IMR-90 (cell line): ENCODE measurements at regions not wholly inside any gene's neighbourhood (a gene's known extent, or its start where the extent isn't known, plus 50 kb on each side); places are given as distances from the start of the nearest gene placed in this dataset.
A peak's percentile ranks its signal among the peaks of the same experiment; 100 is the strongest.

ENCODE experiments used
- ATAC-seq: fragments of 200-7000 bp; cut with Tn5 transposase; 2 replicates; pipeline ENCODE4 v1.9.1; 2020; ENCODE audit warnings: low read depth, mild to moderate bottlenecking, moderate library complexity
- BruUV-seq: library from RNA; stranded (reverse); fragments of 400-500 nt; replicated peaks from 2 replicates; lab custom pipeline; 2021; lab: Mats Ljungman, UMichigan
- CTCF ChIA-PET: fragments of 300-600 bp; formaldehyde crosslinking; extraction: SDS; loops from one replicate; lab custom pipeline; 2021; ENCODE audit warnings: antibody characterized with exemption; lab: Yijun Ruan, JAX
- POLR2A ChIA-PET: fragments of 300-600 bp; sonication (Branson Sonifier 250); formaldehyde crosslinking; loops from one replicate; lab custom pipeline; 2022; ENCODE audit warnings: antibody characterized with exemption; ENCODE audit not compliant: unreplicated experiment; lab: Charles Lee
- DNase-seq: peaks from one replicate; pipeline ENCODE4 v3.0.0; 2013
- H2AFZ ChIP-seq: replicated peaks from 2 replicates; pipeline ENCODE3; 2013; ENCODE audit warnings: low read length, mild to moderate bottlenecking; ENCODE audit not compliant: poor library complexity
- H2AK5ac ChIP-seq: 2 replicates; pipeline ENCODE4 v1.6.1; 2013; ENCODE audit warnings: low read depth, low read length, inconsistent platforms
- H2AK9ac ChIP-seq: replicated peaks from 2 replicates; pipeline ENCODE3; 2013; ENCODE audit warnings: mild to moderate bottlenecking, low read depth, low read length, moderate library complexity; ENCODE audit not compliant: poor library complexity
- H2BK120ac ChIP-seq: 2 replicates; pipeline ENCODE4 v1.6.1; 2013; ENCODE audit warnings: low read depth, low read length, inconsistent platforms
- H2BK15ac ChIP-seq: 3 replicates; pipeline ENCODE4 v1.6.1; 2013; ENCODE audit warnings: low read depth, low read length, inconsistent platforms
- H2BK20ac ChIP-seq: 2 replicates; pipeline ENCODE4 v1.6.1; 2013; ENCODE audit warnings: low read depth, mild to moderate bottlenecking, inconsistent platforms, low read length, moderate library complexity
- H2BK5ac ChIP-seq: 2 replicates; pipeline ENCODE4 v1.6.1; 2013; ENCODE audit warnings: mild to moderate bottlenecking, low read depth, low read length, inconsistent platforms; ENCODE audit not compliant: poor library complexity, severe bottlenecking
- H3K14ac ChIP-seq: replicated peaks from 2 replicates; pipeline ENCODE4 v1.6.1; 2013; ENCODE audit warnings: low read depth, low read length, inconsistent platforms
- H3K18ac ChIP-seq: 2 replicates; pipeline ENCODE4 v1.6.1; 2013; ENCODE audit warnings: low read depth, low read length, control low read depth
- H3K23ac ChIP-seq: 2 replicates; pipeline ENCODE4 v1.6.1; 2013; ENCODE audit warnings: low read depth, low read length, inconsistent platforms
- H3K27ac ChIP-seq: 2 replicates; pipeline ENCODE4 v1.5.1; 2013; ENCODE audit warnings: mild to moderate bottlenecking, control low read depth, low read length; ENCODE audit not compliant: insufficient read depth
- H3K27me3 ChIP-seq: 2 replicates; pipeline ENCODE4 v1.6.1; 2013; ENCODE audit warnings: low read length; ENCODE audit not compliant: control insufficient read depth, insufficient read depth
- H3K36me3 ChIP-seq: 2 replicates; pipeline ENCODE4 v1.6.1; 2013; ENCODE audit warnings: low read length, mixed read lengths; ENCODE audit not compliant: control insufficient read depth, insufficient read depth
- H3K4ac ChIP-seq: 2 replicates; pipeline ENCODE4 v1.6.1; 2013; ENCODE audit warnings: low read depth, low read length, inconsistent platforms
- H3K4me1 ChIP-seq: 2 replicates; pipeline ENCODE4 v1.6.1; 2013; ENCODE audit warnings: low read length, mixed read lengths; ENCODE audit not compliant: control insufficient read depth, insufficient read depth
- H3K4me2 ChIP-seq: 2 replicates; pipeline ENCODE4 v1.6.1; 2013; ENCODE audit warnings: low read depth, mild to moderate bottlenecking, control low read depth, low read length, moderate library complexity
- H3K4me3 ChIP-seq: 2 replicates; pipeline ENCODE4 v1.5.1; 2013; ENCODE audit warnings: low read depth, mild to moderate bottlenecking, control low read depth, low read length, moderate library complexity; ENCODE audit not compliant: insufficient read depth
- H3K56ac ChIP-seq: 2 replicates; pipeline ENCODE4 v1.6.1; 2013; ENCODE audit warnings: low read length, inconsistent platforms; ENCODE audit not compliant: insufficient read depth; ENCODE audit errors: extremely low read depth
- H3K79me1 ChIP-seq, 2 experiments: 2 replicates each; pipeline ENCODE4 v1.6.1; 2013; ENCODE audit warnings: low read length in 2 of 2, inconsistent platforms in 1 of 2, low read depth in 1 of 2
- H3K9ac ChIP-seq: 2 replicates; pipeline ENCODE4 v1.6.1; 2013; ENCODE audit warnings: low read depth, low read length, control low read depth
- H3K9me1 ChIP-seq: 2 replicates; pipeline ENCODE4 v1.6.1; 2013; ENCODE audit warnings: low read length, inconsistent platforms; ENCODE audit not compliant: insufficient read depth
- H3K9me3 ChIP-seq: 2 replicates; pipeline ENCODE4 v1.6.1; 2013; ENCODE audit warnings: low read length; ENCODE audit not compliant: control insufficient read depth, insufficient read depth
- H4K20me1 ChIP-seq: 2 replicates; pipeline ENCODE4 v1.6.1; 2013; ENCODE audit warnings: low read length, inconsistent platforms; ENCODE audit not compliant: insufficient read depth
- H4K5ac ChIP-seq: 2 replicates; pipeline ENCODE4 v1.6.1; 2013; ENCODE audit warnings: mild to moderate bottlenecking, low read depth, low read length, control low read depth
- H4K8ac ChIP-seq, 2 experiments: 2 replicates each; pipeline ENCODE4 v1.6.1; 2013; ENCODE audit warnings: low read depth in 2 of 2, low read length in 2 of 2, control low read depth in 1 of 2, inconsistent platforms in 1 of 2
- H4K91ac ChIP-seq: 2 replicates; pipeline ENCODE4 v1.6.1; 2013; ENCODE audit warnings: low read depth, low read length, inconsistent platforms; ENCODE audit not compliant: insufficient read depth
- CEBPB ChIP-seq: IDR thresholded peaks from 2 replicates; pipeline ENCODE4 v1.6.1; 2012; ENCODE audit warnings: low read depth, low read length, improper control_type of control experiment
- CHD1 ChIP-seq: IDR thresholded peaks from 2 replicates; pipeline ENCODE4 v1.6.1; 2012; ENCODE audit warnings: low read depth, low read length, improper control_type of control experiment
- CTCF ChIP-seq: conservative IDR thresholded peaks from 2 replicates; pipeline ENCODE4 v1.5.1; 2012; ENCODE audit warnings: mild to moderate bottlenecking, low read depth, low read length, improper control_type of control experiment
- ELK1 ChIP-seq: fragments of 150-350 bp; IDR thresholded peaks from 2 replicates; pipeline ENCODE4 v1.6.1; 2016; ENCODE audit warnings: low read depth, mild to moderate bottlenecking, low read length, moderate library complexity, borderline replicate concordance
- FOS ChIP-seq: fragments of 150-350 bp; IDR thresholded peaks from 2 replicates; pipeline ENCODE4 v1.6.1; 2016; ENCODE audit warnings: low read depth, low read length
- MAFK ChIP-seq: IDR thresholded peaks from 2 replicates; pipeline ENCODE4 v1.6.1; 2012; ENCODE audit warnings: low read depth, low read length, improper control_type of control experiment
- MAZ ChIP-seq: IDR thresholded peaks from 2 replicates; pipeline ENCODE4 v1.6.1; 2012; ENCODE audit warnings: low read depth, mild to moderate bottlenecking, low read length, improper control_type of control experiment, moderate library complexity, borderline replicate concordance
- NFE2L2 ChIP-seq: fragments of 150-350 bp; IDR thresholded peaks from 2 replicates; pipeline ENCODE4 v1.6.1; 2016; ENCODE audit warnings: low read depth, mild to moderate bottlenecking, low read length
- POLR2A ChIP-seq: IDR thresholded peaks from 2 replicates; pipeline ENCODE4 v1.6.1; 2012; ENCODE audit warnings: mild to moderate bottlenecking, low read depth, low read length
- RAD21 ChIP-seq: IDR thresholded peaks from 2 replicates; pipeline ENCODE4 v1.6.1; 2012; ENCODE audit warnings: low read length, improper control_type of control experiment
- RCOR1 ChIP-seq: IDR thresholded peaks from 2 replicates; pipeline ENCODE4 v1.6.1; 2012; ENCODE audit warnings: mild to moderate bottlenecking, low read length, improper control_type of control experiment; ENCODE audit not compliant: insufficient replicate concordance
- RFX5 ChIP-seq: IDR thresholded peaks from 2 replicates; pipeline ENCODE4 v1.8.0; 2012; ENCODE audit warnings: low read depth, mild to moderate bottlenecking, low read length, moderate library complexity
- SMC3 ChIP-seq: fragments of 150-350 bp; IDR thresholded peaks from 2 replicates; pipeline ENCODE4 v1.6.1; 2016; ENCODE audit warnings: low read depth, mild to moderate bottlenecking, antibody characterized with exemption, low read length, moderate library complexity
- WGBS, 2 experiments: methylation state at CpG; one replicate each; pipeline versions ENCODE4 v1.1.5 to v1.1.7; 2013; ENCODE audit warnings: missing lambda C conversion rate in 2 of 2; ENCODE audit not compliant: insufficient read length in 1 of 2; ENCODE audit errors: extremely low coverage in 2 of 2; 5-methylcytosine and 5-hydroxymethylcytosine counted together
- dilution Hi-C: fragments of 300-500 bp; cut with HindIII; formaldehyde crosslinking; loops from one replicate; pipeline ENCODE4 v1.14.3; 2018; ENCODE audit warnings: low sequenced_read_pairs; ENCODE audit not compliant: unreplicated experiment
- in situ Hi-C: fragments of 300-500 bp; cut with MboI; formaldehyde crosslinking; loops from 3 replicates; pipeline ENCODE4 v1.14.3; 2019; ENCODE audit warnings: low sequenced_read_pairs, inconsistent platforms, mixed read lengths
- intact Hi-C: fragments of 100-400 bp; cut with micrococcal nuclease; formaldehyde crosslinking; loops from 2 replicates; pipeline ENCODE4 v1.10.0; 2022
- TF ChIP-seq, protein P1 (sequence below): fragments of 150-350 bp; IDR thresholded peaks from 2 replicates; pipeline ENCODE4 v1.6.1; 2017; ENCODE audit warnings: mild to moderate bottlenecking, antibody characterized with exemption, low read length, low read depth

GRCh38 chr10:88117869-88118632 is 254.6 kb downstream of the PTEN start:
- CTCF ChIA-PET, result interaction anchor here (0.7 to 1.2 kb wide), 2 partner anchors 11 to 268 kb away, joined by 3 to 5 read pairs; no protein-coding TSS in a partner anchor
- H3K18ac ChIP-seq, result no peak overlapping the region
- in situ Hi-C loops (no loop called here), intact Hi-C loops (loop anchor here (5.0 kb wide), 1 partner anchor 256 kb away; the partner anchor contains the start of genes KLLN and PTEN), dilution Hi-C loops (no loop called here)
- peaks cover 0 to 4% of the 10 kb centered on the region in 2 experiments; a peak in 1 of 4 replicates for H3K79me1 ChIP-seq
- H3K4me1 ChIP-seq, result peaks cover 17% of the 10 kb centered on the region
- peaks cover 3% of the 10 kb centered on the region; the same call in 1 of the 2 replicates for H4K20me1 ChIP-seq
- BruUV-seq, result no TSS peak
- no peak overlapping the region for H3K9ac ChIP-seq
- H3K9me1 ChIP-seq, result peaks cover 14% of the 10 kb centered on the region
- no peak overlapping the region for H2AK5ac ChIP-seq
- no peak for ATAC-seq
- no peak overlapping the region for H2BK5ac ChIP-seq
- no peak overlapping the region for H3K4me3 ChIP-seq
- H4K5ac ChIP-seq, result no peak overlapping the region
- H2AFZ ChIP-seq, result no peak overlapping the region
- no peak overlapping the region for H3K56ac ChIP-seq
- H2AK9ac ChIP-seq, result no peak overlapping the region
- peak overlapping the region in 1 of 2 experiments; percentile 16; a peak in 2 of 4 replicates for H4K8ac ChIP-seq
- 0 out of 3 replicates have a peak overlapping the region, but pooled peaks have one; percentile 57 for H2BK15ac ChIP-seq
- H2BK120ac ChIP-seq, result peak overlapping the region; percentile 86
- H3K36me3 ChIP-seq, result no peaks in the 10 kb centered on the region
- H3K27me3 ChIP-seq, result no peaks in the 10 kb centered on the region
- H4K91ac ChIP-seq, result no peak overlapping the region
- no peak overlapping the region; the same call in 1 of the 2 replicates for H3K23ac ChIP-seq
- no peaks in the 10 kb centered on the region for H3K9me3 ChIP-seq
- H3K4me2 ChIP-seq, result no peak overlapping the region
- 100% methylated on average over 1 of the region's 4 CpGs; no CpG with 5 or more reads in 1 of the 2 experiments for WGBS, 2 experiments
- peak overlapping the region; percentile 64 for H3K4ac ChIP-seq
- H3K14ac ChIP-seq, result peak overlapping the region; percentile 33; the same call in 1 of the 2 replicates
- H3K27ac ChIP-seq, result no peak overlapping the region
- DNase-seq, result no peak
- POLR2A ChIA-PET, result no interaction called here
- 0 out of 2 replicates have a peak overlapping the region, but pooled peaks have one; percentile 14 for H2BK20ac ChIP-seq
- TF ChIP-seq, protein P1, sequence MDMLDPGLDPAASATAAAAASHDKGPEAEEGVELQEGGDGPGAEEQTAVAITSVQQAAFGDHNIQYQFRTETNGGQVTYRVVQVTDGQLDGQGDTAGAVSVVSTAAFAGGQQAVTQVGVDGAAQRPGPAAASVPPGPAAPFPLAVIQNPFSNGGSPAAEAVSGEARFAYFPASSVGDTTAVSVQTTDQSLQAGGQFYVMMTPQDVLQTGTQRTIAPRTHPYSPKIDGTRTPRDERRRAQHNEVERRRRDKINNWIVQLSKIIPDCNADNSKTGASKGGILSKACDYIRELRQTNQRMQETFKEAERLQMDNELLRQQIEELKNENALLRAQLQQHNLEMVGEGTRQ, result no peak
- TF ChIP-seq CHD1 (no peak), RFX5 (no peak), CEBPB (no peak), NFE2L2 (no peak), CTCF (no peak), FOS (no peak), RCOR1 (no peak), SMC3 (no peak), MAFK (no peak), RAD21 (no peak), MAZ (no peak), POLR2A (no peak), ELK1 (no peak)
